Activated CD8-positive, alpha-beta memory T cell treated with anti-CD3 and anti-CD28 coated beads, Interleukin-2, amount 50 U/mL, for 4 hours (primary cell): ENCODE measurements at regions not wholly inside any gene's neighbourhood (a gene's known extent, or its start where the extent isn't known, plus 50 kb on each side); places are given as distances from the start of the nearest gene placed in this dataset.

ENCODE experiments used
- DNase-seq: peaks from one replicate; pipeline ENCODE4 v3.0.0-alpha.2; 2020

DNA sequence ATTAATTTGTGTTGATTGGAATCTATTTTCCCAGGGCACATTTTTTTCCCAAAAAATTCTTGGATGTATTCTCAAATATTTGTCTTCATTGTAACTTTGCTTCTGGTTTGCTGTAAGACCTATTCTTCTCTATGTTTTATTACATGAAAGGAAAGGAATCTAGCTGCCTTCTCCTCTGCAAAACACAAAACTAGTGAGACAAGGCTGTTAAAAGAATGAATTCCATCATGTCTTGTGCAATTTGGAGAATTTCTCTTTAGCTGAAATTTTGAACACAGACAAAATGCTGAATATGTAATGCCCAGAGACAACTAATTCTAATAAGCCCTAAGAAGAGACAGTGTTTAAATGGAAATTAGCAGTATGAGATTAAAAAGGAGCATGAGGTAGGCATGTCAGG is 275.9 kb downstream of the CDH20 start:
- no peak for DNase-seq

GRCh38 chr18:61608316-61608715 is 275.1 kb downstream of the CDH20 start:
- DNase-seq = no peak

GRCh38 chr18:61607867-61608266 is 274.6 kb downstream of the CDH20 start:
- DNase-seq = no peak

GRCh38 chr18:61606759-61607158 is 273.5 kb downstream of the CDH20 start:
- DNase-seq = no peak

DNA sequence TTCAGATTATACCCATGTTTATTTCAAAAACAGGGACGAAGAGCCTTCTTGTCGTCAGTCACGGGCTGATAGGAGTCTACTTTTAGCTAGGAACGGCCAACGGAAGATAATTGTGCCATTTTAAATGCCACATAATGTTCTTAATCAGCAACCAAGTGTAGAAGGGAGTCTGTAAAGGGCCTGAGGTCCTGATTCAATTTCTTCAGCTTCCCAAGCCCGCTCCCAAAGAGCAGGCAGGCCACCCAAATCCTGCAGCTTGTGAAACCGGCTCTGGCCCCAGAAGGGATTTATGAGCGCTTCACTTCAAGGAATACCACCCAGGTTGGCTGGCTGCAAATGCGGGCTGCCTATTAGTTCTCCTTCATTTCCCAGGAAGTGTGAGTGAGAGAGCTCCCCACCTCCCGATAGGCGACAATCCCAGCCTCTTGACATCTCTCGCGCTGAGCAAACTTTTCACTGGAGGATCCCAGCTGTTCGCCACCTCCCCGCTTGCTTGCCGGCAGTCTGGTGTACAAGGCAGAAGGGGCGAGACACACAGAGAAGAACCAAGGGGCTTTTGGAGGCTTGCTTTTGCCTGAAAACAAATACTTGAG is 272.9 kb downstream of the CDH20 start:
- no peak for DNase-seq

DNA sequence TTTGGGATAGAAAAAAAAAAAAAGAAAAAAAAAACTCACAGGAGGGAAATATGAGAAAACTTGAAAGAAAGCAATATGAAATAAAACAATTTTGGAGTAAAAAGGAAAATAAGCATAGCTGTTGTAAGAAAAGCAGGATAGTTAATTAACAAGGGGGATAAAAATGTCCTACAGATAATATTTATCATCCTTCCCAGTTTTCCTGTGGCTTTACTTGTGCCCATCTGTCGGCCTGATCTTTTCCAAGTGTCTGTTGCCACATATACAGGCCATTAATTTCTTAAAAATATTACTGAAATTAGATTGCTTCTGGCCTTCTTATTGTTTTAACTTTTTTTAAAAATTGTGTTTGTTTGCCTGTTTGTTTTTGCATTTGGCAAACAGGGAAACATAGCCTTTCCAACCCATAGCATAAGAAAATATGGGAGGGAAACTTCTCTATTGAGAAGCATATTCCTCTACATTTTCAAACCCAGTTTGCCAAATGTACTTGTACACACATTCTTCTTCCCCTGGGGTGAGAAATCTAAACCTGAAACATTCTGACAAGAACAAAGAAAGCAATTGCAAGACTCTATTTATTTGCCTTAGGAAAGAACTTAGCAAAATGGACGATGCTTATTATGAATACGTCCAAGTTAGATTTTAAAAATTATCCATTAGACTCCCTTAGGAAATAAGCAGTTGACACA is 272.3 kb downstream of the CDH20 start:
- no peak for DNase-seq
